NCI-H510A (cell line): ENCODE measurements at regions not wholly inside any gene's neighbourhood (a gene's known extent, or its start where the extent isn't known, plus 50 kb on each side); places are given as distances from the start of the nearest gene placed in this dataset.

Source experiments
- DNase-seq: peaks from one replicate; lab custom pipeline; 2025; lab: John Stamatoyannopoulos, UW

DNA sequence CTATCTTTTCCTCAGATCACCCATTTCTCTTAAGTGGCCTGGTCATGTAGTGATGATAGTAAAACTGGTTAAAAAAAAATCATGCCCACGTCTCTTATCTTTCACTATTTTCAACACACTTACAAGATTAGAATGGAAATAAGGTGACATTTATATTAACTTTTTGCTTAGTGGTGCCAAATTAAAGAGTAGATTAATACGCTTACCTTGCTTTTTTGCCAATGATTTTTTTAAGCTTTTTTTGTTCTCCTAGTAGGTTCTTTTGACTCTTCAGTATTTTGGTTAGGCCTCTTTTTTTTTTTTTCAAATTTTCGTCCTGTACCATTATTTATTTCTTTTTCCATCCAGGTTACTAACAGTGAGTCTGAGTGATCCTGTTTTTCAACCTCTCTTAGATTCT, 147.9 kb downstream of the PTCSC3 start:
- no peak for DNase-seq

DNA sequence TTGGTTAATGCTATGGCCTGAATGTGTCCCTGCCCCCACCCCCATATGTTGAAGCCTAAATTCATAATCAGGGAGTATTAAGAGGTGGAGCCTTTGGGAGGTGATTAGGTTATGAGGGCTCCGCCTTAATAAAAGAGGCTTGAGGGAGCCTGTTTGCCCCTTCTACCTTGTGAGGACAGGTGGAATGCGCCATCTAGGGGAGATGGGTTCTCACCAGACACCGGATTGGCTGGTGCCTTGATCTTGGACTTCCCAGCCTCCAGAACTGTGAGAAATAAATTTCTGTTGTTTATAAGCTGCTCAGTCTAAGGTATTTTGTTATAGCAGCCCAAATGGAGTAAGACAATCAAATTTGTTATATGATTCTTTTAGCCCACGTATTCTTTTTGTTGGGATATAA, 148.3 kb downstream of the PTCSC3 start:
- no peak for DNase-seq

DNA sequence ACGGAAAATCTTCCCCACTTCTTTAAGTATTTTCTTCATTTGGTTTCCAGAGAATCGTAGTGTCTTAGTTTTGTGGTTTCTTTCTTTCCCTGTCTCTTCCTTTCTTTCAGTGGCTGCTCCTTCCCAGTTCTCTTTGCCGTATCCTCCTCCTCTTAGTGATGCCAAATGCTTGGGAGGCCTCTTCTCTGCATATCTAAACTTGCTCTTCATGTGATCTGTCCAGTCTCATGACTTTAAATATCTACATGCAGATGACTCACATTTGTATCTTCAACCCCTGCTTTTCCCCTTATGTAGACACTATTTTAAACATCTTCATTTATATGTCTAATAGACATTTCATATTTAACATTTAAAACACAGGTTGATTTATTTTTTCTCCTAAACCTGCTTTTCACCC, 149.2 kb downstream of the PTCSC3 start:
- no peak for DNase-seq

DNA sequence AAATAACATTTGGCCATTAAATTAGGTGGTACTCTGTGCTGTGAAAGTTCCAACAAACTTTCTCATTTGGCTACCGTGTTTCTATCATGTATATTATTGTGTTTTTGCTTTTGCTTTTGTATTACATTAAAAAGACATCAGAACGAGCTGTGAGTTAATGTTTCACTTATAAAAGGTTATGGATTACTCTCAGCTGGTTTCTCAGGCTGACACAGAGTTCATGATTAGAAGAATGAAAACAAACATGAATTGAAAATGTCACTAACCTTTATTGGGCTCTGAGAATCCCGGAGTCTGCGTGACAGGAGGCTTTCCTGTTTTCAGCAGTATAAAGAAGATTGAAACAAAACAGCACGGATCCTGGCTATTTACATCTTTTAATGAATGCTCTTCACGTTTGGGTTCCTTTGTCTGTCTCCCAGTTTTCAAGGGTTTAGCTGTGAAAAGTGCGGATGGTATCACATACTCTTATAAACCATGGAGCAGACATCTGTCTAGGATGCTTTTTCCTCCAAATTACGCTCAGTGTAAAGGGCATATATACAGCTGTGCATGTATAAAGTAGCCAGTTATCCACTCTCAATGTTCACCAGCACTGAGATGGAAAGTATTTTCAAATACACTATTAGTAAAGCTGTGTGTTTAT, 153.6 kb downstream of the PTCSC3 start:
- DNase-seq: no peak

DNA sequence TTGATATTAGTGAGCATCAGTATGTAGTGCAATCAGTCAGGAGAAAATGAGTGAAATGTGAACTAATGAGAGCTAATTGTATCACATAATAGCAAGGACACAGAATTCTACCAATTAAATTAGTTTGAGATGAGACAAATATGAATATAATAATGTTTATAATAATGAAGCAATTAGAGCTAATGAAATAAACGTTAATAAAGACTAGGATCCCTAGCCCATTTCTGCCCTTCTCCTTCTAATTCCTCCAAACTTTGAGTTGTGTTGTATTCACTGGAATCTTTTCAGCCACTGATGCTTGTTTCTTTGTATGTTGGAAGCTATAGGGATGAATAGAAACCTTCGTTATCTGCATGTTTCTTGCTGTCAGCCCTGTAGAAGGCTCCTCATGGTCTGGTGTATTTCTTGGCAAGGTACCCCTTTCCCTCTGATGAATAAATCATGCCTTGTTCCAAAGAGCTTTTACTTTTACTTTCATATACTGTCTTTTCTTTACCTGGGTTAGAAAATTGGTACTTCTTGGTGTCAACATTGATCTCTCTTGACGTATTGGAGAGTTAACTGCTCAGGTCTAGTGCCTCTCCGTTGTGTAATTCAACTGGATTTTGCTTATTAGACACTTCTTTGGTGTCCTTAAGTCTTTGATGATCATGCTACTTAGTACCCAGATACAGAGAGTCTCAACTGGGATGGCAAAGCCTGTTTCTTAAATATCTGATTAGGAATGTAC, 154.8 kb downstream of the PTCSC3 start:
- DNase-seq: no peak

DNA sequence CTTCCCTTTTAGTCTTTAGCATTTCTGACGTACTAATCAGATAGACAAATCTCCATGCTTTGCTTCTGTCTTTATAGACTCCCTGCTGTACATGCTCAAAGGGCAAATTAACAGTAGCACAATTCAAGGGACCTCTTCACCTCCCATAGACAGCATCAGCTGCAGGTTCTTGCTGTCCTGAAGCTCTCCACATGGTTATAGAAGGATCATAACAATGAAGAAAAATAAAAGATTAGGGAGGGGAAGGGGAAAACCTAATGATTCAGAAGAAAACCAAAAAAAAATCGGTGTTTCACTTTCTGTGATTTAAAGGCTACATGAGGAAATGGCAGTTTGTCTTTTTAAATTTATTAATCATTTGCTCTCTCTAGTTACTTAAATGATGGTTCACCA, 155.5 kb downstream of the PTCSC3 start:
- no peak for DNase-seq

DNA sequence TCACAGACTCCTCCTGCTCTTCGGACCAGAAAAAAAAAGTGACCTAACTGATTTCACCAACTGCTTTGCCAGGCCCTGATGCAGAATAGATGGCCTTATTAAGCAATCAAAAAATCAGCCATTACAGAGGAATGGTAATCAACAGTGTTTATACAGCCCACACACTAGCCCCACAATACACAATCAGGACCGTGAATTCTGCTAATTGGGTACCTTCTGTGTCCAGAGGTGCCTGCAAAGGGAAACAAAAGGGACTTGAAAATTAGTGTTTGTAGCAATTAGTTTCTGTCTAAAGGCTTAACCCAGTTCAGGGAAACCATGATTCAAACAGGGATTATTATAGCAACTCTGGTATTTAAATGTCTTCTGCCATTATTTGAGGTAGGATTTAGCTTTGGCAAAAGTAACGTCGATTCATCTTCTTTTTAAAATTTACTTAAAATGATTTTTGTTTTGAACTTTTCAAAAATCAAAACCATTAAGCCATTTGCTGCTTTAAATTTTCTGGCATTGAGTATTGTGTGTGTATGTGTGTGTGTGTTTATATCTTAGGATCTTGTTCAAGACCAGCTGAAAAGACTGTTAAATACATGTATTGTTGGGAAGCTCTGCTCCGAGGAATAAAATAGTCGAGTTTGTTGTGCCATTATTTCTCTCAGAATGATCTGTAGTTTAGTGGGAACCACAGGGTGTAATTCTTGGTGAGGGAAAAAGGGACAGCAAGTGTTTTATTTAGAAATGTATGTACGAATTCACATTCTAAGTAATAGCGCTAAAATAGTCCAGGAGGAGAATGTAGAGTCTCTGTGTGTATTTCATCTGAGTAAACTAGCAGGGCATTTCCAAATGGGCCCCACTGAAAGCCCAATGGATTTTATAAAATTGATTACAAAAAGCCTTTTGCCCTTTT, 156.1 kb downstream of the PTCSC3 start:
- DNase-seq: no peak

DNA sequence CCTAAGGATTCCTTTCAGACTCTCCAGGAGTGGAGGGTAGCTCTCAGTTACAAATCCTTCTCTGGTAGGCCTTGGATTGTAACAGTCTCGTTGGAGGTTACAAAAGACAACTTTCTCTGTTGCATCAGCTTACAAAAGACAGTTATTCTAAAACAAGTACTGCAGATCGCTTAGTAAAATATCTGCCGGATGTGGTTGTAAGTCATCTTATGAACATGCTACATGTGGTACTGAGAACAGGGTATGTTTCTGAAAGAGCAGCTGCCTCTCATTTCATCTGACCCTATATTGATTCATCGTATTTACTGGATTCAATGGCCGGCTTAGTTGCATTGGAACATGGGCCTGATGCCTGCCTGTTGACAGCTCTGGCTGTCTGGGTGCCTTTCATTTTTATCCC, 157.4 kb downstream of the PTCSC3 start:
- DNase-seq: no peak

DNA sequence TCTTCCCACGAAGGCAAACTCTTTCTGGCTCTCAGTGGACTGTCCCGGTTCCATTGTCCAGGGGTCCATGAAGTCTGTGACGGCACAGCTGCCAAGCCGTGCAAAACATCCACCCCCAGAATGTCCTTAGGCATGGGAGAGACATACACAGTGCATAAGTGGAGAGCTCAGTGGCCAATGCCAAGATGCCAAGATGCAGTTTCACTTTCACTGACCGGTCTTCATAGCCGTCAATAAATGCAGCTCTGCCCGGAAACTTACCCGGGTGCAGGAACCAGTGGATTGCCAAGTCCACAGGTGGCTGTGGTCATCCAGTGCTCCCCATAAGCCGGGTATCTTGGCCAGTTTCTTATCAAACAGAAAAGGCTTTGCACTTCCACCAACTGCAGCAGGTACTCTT, 162.3 kb downstream of the PTCSC3 start:
- no peak for DNase-seq

DNA sequence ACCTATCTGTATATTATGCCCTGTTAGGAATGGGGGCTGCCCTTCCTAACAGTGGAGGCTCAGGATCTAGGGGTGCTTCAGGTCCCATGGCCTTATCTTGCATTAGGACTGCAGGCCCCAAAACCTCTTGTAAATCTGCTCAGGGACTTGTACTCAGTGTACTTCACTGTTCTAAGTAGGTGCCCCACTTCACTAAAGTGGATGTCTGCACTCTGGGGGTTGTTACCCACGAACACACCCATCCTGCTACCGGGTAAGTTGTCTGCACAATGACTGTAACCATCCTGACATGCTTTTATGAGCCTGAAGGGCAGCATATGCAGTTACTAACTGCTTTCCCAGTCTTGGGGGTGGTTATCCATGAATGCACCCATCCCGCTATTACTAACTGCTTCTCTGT, 163.0 kb downstream of the PTCSC3 start:
- no peak for DNase-seq

DNA sequence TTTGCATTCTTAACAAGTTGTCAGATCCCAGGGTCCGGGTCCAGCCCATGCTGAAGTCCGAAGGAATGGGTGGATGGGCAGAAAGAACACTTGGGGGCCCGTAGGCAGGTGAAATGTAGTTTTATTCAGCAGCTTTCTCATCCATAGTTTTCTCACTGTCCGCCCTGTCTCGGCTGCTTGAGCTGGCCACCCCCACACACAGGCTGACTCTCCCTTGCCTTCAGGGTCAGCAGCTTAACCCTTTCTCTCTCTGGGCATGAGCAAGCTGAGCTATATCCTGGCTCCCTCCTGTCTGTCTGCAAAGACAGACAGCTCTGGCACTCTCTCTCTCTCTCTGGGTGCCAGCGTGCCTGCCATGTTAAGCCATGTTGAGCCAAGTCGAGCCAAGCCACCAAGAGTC, 163.9 kb downstream of the PTCSC3 start:
- DNase-seq: no peak

DNA sequence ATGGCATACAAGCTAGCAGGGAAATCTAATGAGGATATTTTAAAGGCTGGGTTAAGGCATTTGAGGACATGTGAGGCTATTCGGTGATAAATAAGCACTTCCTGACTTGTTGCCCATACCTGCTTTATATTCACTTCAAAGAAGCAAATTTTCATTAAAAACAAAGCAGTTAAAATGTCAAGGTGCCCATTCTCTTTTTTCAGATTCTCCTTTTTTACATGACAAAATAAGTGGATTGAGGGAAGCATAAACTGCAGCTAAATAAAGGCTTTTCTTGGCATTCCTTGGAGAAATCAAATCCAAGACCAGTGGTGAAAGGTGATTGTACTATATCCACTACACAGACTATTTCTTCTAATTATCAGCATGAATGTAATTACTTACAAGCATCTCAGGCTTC, 166.9 kb downstream of the PTCSC3 start:
- DNase-seq: no peak

DNA sequence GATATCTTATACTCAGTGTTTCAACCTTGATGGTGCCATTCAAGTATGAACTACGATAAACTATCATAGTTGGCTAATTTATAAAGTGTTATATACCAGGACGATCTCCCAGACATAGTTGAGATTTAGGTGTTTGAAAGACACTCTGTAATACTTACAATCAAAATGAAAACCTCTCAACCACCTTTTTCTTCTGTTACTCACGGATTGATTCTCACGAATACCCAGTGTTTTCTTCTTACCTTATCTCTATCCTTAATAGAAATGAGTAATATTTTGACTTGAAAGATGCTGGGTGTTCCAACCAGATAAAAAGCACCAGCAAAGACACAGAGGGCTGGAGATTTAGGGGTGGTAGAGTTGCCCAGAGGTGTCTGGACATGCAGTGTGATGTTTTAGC, 169.9 kb downstream of the PTCSC3 start:
- no peak for DNase-seq

DNA sequence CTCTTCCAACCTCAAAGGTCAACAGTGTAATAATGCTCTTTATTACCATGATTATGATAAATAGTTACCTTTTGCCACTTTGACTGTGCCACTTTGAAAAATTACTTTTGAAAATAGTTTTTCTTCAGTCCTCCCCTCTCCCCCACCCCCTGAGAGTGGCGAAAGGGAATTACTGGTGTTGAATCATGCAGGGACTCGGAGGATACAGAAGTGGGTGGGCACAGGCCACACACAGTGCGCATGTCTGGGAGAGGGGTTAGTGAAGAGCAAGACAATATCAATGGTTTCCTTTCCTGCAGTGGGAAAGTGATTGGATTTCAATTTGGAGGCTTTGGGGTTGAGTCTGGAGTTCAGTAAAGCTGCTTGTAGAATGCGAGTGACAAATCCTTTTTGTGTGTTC, 170.9 kb downstream of the PTCSC3 start:
- no peak for DNase-seq

DNA sequence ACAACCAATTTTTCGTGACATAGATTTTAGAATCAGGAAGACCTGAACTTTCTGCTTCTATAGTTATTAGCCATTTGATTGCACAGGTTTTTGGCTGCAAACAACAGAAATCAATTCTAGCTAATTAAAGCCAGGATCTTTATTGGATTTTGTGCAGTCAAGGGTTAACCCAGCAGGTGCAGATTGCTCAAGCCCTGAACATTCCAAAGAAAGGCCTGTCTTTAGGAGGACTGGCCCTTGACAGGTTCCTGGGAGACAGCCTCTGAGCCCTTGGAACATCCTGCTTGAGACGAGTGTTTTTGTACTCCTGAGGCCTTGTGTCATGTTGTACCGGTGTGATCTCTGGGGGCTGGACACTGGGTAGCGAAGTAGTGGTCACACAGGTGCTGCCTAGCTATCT, 174.6 kb downstream of the PTCSC3 start:
- DNase-seq: no peak

DNA sequence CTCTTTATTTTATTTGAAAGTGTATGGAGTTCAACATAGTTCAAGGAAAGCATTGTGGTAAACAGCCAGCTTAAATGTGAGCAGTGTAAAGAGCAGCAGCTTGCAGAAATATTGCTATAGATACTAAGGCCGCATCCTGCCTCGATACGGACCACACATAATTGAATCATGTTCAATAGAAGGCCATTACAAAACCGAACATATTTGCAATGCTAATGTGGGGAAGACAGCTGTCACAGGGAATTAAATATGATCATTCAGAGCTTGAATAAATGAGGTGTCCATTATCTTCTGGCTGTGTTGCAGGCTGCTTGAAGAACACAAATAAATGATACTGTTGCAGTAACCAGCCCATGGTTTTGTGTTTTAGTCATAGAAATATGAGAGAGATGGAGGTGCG, 173.2 kb downstream of the BRMS1L start:
- DNase-seq: no peak

DNA sequence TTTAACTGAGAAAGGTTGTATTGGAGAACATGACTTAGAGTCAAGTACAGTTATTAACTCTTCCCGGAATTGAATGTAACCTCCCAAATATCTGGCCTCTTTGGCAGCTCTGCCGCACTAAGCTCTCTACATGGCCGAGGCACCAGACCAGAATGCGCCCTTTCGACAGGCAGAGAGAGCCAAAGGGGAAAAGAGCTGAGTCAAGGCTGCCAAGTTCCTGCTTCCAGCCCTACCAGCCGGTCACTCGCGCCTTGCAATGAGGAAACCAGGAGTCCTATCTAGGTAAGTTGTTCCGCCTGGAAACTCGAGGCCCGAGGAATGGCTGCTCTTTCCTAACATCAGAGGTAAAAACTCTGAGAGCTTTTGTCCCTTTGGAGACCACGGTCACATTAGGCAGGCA, 172.2 kb downstream of the BRMS1L start:
- no peak for DNase-seq

DNA sequence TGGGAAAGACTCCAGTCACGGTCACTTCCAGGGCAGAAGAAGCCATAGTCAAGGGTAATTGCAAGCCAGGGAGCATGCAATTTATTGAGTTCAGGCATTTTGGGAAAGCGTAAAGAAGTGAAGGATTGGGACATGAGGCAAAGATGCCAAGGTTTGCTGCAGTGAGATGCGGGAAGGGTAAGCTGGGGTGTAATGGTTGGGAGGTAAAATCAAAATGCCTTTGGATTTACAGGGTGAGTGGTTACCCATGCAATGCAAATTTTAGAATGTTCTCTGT, 167.5 kb downstream of the BRMS1L start:
- no peak for DNase-seq

DNA sequence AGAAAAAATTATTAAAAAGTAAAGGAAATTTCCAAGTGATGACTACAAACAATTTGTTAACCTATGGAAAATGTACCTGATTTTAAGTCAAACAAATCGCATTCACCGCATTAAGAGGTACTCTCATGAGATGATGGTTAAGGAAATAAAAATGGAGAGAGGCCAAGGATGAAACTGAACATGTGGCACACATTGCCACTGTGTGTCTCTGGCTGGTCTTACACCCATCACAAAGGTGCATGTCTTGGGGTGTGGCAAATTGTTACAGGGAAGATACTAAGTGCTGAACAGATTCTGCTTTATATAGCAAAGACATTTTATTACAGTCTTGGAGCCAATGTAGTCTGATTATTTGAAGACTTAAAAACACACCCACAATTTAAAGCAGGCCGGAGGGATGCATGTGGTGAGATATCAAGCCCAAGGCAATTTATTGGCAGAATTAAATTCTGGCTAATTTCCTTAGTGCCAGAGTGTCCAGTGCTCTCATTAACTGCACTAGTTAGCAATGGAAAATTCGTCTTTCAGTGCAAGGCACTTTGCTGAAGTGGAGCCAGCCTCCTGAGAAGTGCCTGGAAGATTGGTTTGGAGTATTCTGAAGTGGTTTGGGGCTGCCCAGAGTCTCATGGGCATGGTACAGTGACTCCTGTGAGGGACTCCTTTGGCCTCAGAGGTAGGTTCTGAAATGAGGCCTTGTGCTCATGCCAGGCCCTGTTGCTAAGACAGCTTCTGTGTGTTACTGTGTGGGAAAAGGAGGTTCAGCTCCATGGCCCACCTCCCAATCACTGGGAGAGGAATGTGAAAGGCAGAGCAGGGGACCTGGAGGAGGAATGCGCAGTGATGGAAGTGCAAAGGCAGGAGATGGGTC, 166.9 kb downstream of the BRMS1L start:
- no peak for DNase-seq

DNA sequence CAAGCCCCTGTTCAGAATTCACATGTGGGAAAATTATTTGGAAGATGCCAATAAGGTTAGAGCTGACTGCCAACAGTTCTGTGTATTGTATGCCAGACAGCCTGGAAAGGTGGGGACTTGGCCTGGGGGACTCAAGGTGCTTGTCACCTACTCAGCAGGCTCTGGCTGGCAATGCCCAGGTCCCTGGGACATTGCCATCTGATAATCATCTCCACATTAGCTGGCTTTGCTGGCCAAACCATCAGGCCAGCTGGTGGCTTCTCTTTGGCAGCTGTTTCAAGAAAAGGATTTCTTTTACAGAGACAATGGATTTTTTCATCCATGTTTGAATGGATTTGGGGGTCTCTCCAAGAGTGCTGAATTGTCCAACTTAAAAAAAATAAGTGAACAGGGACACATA, 165.2 kb downstream of the BRMS1L start:
- no peak for DNase-seq

DNA sequence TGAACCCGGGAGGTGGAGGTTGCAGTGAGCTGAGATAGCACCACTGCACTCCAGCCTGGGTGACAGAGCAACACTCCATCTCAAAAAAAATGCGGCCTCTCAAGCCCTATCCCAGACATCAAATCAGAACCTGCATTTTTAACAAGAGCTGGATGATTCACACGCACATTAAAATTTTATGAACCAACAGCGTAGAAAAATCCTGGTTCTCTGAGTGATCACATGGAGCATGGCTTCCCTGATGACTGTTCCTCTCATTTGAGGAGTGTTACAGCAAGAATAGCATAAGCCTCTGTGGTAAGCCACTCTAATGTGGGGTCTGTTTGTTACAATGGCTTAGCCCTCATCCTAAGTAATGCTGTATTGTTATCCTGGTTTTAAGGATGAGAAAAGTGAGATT, 163.6 kb downstream of the BRMS1L start:
- no peak for DNase-seq

DNA sequence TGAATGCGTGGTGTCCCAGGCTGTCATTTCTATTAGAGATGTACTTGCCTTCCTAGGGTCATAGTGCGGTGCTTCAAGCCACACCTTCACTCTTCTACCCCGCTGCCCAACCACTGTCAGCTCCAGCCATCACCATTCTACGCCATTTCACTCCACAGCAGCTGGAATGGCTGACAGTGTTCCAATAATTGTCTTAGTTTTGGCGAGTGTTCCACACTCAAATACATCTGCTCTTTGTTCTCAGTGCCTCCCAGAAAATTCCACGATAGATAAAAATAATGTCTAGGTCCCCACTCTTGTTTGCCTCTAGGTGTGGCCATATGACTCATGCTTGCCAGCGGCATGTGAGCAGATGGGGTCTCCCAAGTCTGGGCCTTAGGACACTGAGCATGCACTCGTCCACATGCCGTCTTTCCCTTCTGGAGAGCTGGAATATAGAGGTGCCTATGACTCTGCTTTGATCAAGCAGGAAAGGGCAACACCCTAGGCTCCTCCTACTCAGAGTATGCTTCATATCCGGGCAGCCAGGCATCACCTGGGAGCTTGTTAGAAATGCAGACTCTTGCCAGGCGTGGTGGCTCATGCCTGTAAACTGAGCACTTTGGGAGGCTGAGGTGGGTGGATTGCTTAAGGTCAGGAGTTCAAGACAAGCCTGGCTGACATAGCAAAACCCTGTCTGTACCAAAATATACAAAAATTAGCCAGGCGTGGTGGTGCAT, 163.0 kb downstream of the BRMS1L start:
- no peak for DNase-seq
